Activated naive CD8-positive, alpha-beta T cell treated with anti-CD3 and anti-CD28 coated beads, Interleukin-2, amount 10 ng/mL, durations not matched to agents 7 days and 5 days (primary cell): ENCODE measurements at regions not wholly inside any gene's neighbourhood (a gene's known extent, or its start where the extent isn't known, plus 50 kb on each side); places are given as distances from the start of the nearest gene placed in this dataset.
"Not testable (repeated sequence)": the region's sequence is repeated elsewhere in the genome, so short reads cannot be mapped to it uniquely, and the experiment has no call there.

Experiments used
- ATAC-seq: fragments of 150-1000 bp; cut with Tn5 transposase; one replicate; pipeline ENCODE4 v1.10.0; 2021; ENCODE audit warnings: low read depth, moderate library complexity
- POLR2A ChIA-PET: fragments of 350-600 bp; sonication (Branson Sonifier 250); formaldehyde crosslinking; loops from one replicate; lab custom pipeline; 2021; ENCODE audit warnings: antibody characterized with exemption; lab: Charles Lee
- DNase-seq: peaks from one replicate; pipeline ENCODE4 v3.0.0; 2021
- H3K27ac Mint-ChIP-seq: one replicate; pipeline ENCODE4 v1.8.0; 2022; ENCODE audit warnings: mild to moderate bottlenecking, mixed read lengths
- H3K27me3 Mint-ChIP-seq: one replicate; pipeline ENCODE4 v1.8.0; 2022; ENCODE audit warnings: mild to moderate bottlenecking, moderate library complexity, mixed read lengths
- H3K36me3 Mint-ChIP-seq: one replicate; pipeline ENCODE4 v1.8.0; 2021; ENCODE audit warnings: mild to moderate bottlenecking, mixed read lengths
- H3K4me1 Mint-ChIP-seq: one replicate; pipeline ENCODE4 v1.8.0; 2021; ENCODE audit warnings: mixed read lengths
- H3K4me3 Mint-ChIP-seq: one replicate; pipeline ENCODE4 v1.8.0; 2022; ENCODE audit warnings: mild to moderate bottlenecking, moderate library complexity, mixed read lengths
- H3K9me3 Mint-ChIP-seq: one replicate; pipeline ENCODE4 v1.8.0; 2021; ENCODE audit warnings: mixed read lengths

DNA sequence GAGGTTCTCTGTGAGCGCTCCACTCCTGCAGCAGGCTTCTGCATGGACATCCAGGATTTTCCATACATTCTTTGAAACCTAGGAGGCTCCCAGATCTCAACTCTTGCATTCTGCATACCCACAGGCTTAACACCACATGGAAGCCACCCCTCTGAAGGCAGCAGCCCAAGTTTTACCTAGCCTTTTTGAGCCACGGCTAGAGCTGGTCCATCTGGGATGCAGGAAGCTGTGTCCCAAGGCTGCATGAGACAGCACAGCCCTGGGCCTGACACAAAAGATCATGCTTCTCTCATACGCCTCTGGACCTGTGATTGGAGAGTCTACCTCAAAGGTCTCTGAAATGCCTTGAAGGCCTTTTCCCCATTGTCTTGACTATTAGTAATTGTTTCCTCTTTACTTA lies 53.6 kb upstream of the RPRM start:
- no peak overlapping the region for H3K27ac Mint-ChIP-seq
- H3K4me1 Mint-ChIP-seq: no peaks in the 10 kb centered on the region
- H3K4me3 Mint-ChIP-seq: no peak overlapping the region
- no peaks in the 10 kb centered on the region for H3K9me3 Mint-ChIP-seq
- ATAC-seq (no peak), DNase-seq (no peak)
- H3K27me3 Mint-ChIP-seq: no peaks in the 10 kb centered on the region
- H3K36me3 Mint-ChIP-seq: no peaks in the 10 kb centered on the region
- POLR2A ChIA-PET: no interaction called here

GRCh38 chr2:153533803-153534202 lies 55.2 kb upstream of the RPRM start:
- H3K4me1 Mint-ChIP-seq, POLR2A ChIA-PET, ATAC-seq, H3K36me3 Mint-ChIP-seq, H3K27me3 Mint-ChIP-seq, H3K4me3 Mint-ChIP-seq, H3K9me3 Mint-ChIP-seq, DNase-seq, H3K27ac Mint-ChIP-seq: not testable (repeated sequence)

GRCh38 chr2:153534590-153534989 lies 56.0 kb upstream of the RPRM start:
- H3K9me3 Mint-ChIP-seq, H3K4me1 Mint-ChIP-seq, H3K27ac Mint-ChIP-seq, DNase-seq, H3K27me3 Mint-ChIP-seq, POLR2A ChIA-PET, H3K36me3 Mint-ChIP-seq, H3K4me3 Mint-ChIP-seq, ATAC-seq: not testable (repeated sequence)

GRCh38 chr2:153536115-153536514 lies 57.6 kb upstream of the RPRM start:
- POLR2A ChIA-PET: no interaction called here
- DNase-seq (no peak), ATAC-seq (no peak)
- Mint-ChIP-seq H3K9me3 (peaks cover 4% of the 10 kb centered on the region), H3K36me3 (no peaks in the 10 kb centered on the region), H3K27ac (no peak overlapping the region), H3K4me3 (no peak overlapping the region), H3K27me3 (no peaks in the 10 kb centered on the region), H3K4me1 (no peaks in the 10 kb centered on the region)

- ATAC-seq, H3K27ac Mint-ChIP-seq, H3K4me3 Mint-ChIP-seq, DNase-seq, H3K4me1 Mint-ChIP-seq, H3K36me3 Mint-ChIP-seq, H3K9me3 Mint-ChIP-seq, POLR2A ChIA-PET, H3K27me3 Mint-ChIP-seq: not testable (repeated sequence)
Measured at GRCh38 chr2:153538102-153538501, 59.5 kb upstream of the RPRM start.

DNA sequence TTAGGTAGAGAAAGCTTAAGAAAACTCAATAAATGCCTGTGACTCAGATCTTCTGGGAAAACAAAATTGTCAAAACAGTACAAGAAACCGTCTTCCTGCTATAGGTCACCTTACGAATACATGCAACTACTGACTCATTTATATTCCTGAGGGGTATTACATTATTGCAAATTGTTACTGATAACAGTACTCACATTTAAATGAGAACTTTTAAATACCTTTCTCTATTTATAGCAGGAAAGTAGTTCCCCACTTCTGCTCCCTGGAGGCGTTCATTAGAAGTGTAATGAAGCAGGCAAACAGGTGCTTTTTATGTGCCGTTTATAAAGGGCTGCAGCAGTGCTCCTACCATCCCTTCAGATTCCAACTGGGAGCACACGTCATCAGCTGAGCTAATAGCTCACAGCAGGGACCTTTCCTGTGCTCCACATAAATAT lies 65.1 kb upstream of the RPRM start:
- ATAC-seq (no peak), DNase-seq (no peak)
- H3K4me3 Mint-ChIP-seq: no peak overlapping the region
- H3K27me3 Mint-ChIP-seq: no peaks in the 10 kb centered on the region
- H3K36me3 Mint-ChIP-seq: no peaks in the 10 kb centered on the region
- H3K27ac Mint-ChIP-seq: no peak overlapping the region
- no peaks in the 10 kb centered on the region for H3K4me1 Mint-ChIP-seq
- POLR2A ChIA-PET: no interaction called here
- no peaks in the 10 kb centered on the region for H3K9me3 Mint-ChIP-seq

DNA sequence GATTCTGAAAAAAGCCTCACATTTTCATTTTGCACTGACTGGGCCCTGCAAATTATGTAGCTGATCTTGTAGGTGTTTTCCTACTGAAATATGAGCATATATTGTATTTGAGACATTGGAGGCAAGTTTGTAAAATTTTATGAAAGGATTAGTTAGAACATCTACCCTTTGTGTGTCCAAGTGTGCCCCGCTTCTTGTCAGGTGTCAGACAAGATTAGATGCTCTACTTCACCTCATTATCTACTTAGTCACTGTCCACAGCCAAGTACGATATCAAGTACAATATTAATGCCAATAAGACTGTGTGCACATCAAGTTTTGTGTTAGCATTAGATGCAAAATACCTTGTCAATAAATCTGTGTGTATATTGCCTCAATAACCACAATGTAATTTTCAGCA lies 67.8 kb upstream of the RPRM start:
- Mint-ChIP-seq H3K36me3 (no peaks in the 10 kb centered on the region), H3K4me3 (no peak overlapping the region), H3K27me3 (no peaks in the 10 kb centered on the region), H3K4me1 (no peaks in the 10 kb centered on the region), H3K9me3 (no peaks in the 10 kb centered on the region), H3K27ac (no peak overlapping the region)
- ATAC-seq: no peak
- POLR2A ChIA-PET: no interaction called here
- DNase-seq: no peak

GRCh38 chr2:153548536-153548935 lies 70.0 kb upstream of the RPRM start:
- Mint-ChIP-seq H3K27me3 (no peaks in the 10 kb centered on the region), H3K4me3 (no peak overlapping the region), H3K27ac (no peak overlapping the region), H3K9me3 (no peaks in the 10 kb centered on the region), H3K36me3 (no peaks in the 10 kb centered on the region), H3K4me1 (no peaks in the 10 kb centered on the region)
- no peak for DNase-seq
- POLR2A ChIA-PET: no interaction called here
- ATAC-seq: no peak

DNA sequence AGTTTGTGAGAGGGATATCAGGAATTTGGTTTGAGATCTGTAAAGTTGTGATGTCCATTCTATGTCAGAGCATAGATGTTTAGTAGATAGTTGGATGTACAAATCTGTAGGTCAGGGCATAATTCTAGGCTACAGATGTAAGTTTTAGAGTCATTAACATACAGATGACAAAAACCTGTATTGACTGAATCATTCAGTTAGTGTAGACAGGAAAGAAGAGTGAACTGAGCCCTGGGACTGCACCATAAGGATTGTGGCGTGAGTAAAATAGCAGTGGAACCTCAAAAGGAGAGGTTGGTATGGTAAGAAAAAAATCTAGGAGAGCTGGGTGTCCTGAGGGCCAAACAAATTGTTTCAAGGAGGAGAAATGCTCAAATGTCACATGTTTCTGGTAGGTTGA lies 73.1 kb upstream of the RPRM start:
- DNase-seq: no peak
- no peak for ATAC-seq
- H3K27ac Mint-ChIP-seq: no peak overlapping the region
- POLR2A ChIA-PET: no interaction called here
- H3K4me3 Mint-ChIP-seq: no peak overlapping the region
- no peaks in the 10 kb centered on the region for H3K4me1 Mint-ChIP-seq
- H3K27me3 Mint-ChIP-seq: no peaks in the 10 kb centered on the region
- H3K9me3 Mint-ChIP-seq: no peaks in the 10 kb centered on the region
- no peaks in the 10 kb centered on the region for H3K36me3 Mint-ChIP-seq

GRCh38 chr2:153557211-153557610 lies 78.6 kb upstream of the RPRM start:
- POLR2A ChIA-PET: no interaction called here
- no peak for ATAC-seq
- no peak for DNase-seq
- H3K9me3 Mint-ChIP-seq: no peaks in the 10 kb centered on the region
- H3K27ac Mint-ChIP-seq: no peak overlapping the region
- H3K4me3 Mint-ChIP-seq: no peak overlapping the region
- no peaks in the 10 kb centered on the region for H3K36me3 Mint-ChIP-seq
- H3K27me3 Mint-ChIP-seq: no peaks in the 10 kb centered on the region
- no peaks in the 10 kb centered on the region for H3K4me1 Mint-ChIP-seq

- Mint-ChIP-seq H3K9me3 (no peaks in the 10 kb centered on the region), H3K36me3 (no peaks in the 10 kb centered on the region), H3K4me1 (no peaks in the 10 kb centered on the region), H3K4me3 (no peak overlapping the region), H3K27me3 (no peaks in the 10 kb centered on the region), H3K27ac (no peak overlapping the region)
- ATAC-seq (no peak), DNase-seq (no peak)
- POLR2A ChIA-PET: no interaction called here
Measured at GRCh38 chr2:153557714-153558113, 79.2 kb upstream of the RPRM start.

DNA sequence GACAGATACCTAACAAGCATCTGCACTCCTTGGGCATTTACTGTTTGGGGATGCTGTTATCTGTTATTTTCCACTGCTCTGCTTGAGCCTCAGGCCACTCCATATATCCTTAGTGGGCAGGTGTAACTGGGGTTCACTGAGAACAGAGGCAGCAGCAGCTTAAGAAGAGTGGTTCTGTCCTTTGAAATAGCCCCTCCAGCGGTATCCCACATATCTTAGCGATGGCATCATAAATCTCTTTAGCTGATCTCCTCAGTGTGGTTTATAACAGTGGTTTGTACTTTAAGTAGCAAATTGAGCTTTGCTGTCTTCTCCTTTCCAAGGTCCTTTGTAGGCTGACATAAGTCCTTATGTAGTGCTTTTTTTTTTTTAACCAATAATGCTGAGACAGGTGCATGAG lies 79.7 kb upstream of the RPRM start:
- Mint-ChIP-seq H3K36me3 (no peaks in the 10 kb centered on the region), H3K4me1 (no peaks in the 10 kb centered on the region), H3K9me3 (no peaks in the 10 kb centered on the region), H3K4me3 (no peak overlapping the region), H3K27ac (no peak overlapping the region), H3K27me3 (peaks cover 2% of the 10 kb centered on the region)
- ATAC-seq (no peak), DNase-seq (no peak)
- POLR2A ChIA-PET: no interaction called here

- no peak overlapping the region for H3K4me3 Mint-ChIP-seq
Measured at GRCh38 chr2:153567367-153567766, 88.8 kb upstream of the RPRM start.

DNA sequence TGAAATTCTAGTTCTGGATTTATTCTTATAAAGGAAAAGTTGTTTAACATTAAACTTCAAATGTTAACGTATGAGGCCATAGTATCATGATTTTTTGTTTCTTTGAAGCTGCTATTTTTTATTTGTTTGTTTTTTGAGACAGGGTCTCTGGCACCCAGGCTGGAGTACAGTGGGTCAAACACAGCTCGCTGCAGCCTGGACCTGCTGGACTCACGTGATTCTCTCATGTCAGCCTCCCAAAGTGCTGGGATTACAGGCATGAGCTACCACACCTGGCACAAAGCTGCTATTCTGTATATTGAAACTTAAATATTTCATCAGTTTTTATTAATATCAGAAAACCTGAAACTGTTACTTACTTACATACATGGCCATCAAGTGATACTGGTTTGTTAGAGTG lies 89.5 kb upstream of the RPRM start:
- Mint-ChIP-seq H3K27me3 (no peaks in the 10 kb centered on the region), H3K27ac (no peak overlapping the region), H3K4me3 (no peak overlapping the region), H3K9me3 (no peaks in the 10 kb centered on the region), H3K36me3 (no peaks in the 10 kb centered on the region), H3K4me1 (no peaks in the 10 kb centered on the region)
- POLR2A ChIA-PET: no interaction called here
- no peak for DNase-seq
- no peak for ATAC-seq

More at GRCh38 chr2:153567367-153567766, 88.8 kb upstream of the RPRM start:
- ATAC-seq: no peak
- peaks cover 2% of the 10 kb centered on the region for H3K27me3 Mint-ChIP-seq
- POLR2A ChIA-PET: no interaction called here
- H3K9me3 Mint-ChIP-seq: no peaks in the 10 kb centered on the region
- H3K4me1 Mint-ChIP-seq: no peaks in the 10 kb centered on the region
- DNase-seq: no peak
- no peaks in the 10 kb centered on the region for H3K36me3 Mint-ChIP-seq
- H3K27ac Mint-ChIP-seq: no peak overlapping the region

DNA sequence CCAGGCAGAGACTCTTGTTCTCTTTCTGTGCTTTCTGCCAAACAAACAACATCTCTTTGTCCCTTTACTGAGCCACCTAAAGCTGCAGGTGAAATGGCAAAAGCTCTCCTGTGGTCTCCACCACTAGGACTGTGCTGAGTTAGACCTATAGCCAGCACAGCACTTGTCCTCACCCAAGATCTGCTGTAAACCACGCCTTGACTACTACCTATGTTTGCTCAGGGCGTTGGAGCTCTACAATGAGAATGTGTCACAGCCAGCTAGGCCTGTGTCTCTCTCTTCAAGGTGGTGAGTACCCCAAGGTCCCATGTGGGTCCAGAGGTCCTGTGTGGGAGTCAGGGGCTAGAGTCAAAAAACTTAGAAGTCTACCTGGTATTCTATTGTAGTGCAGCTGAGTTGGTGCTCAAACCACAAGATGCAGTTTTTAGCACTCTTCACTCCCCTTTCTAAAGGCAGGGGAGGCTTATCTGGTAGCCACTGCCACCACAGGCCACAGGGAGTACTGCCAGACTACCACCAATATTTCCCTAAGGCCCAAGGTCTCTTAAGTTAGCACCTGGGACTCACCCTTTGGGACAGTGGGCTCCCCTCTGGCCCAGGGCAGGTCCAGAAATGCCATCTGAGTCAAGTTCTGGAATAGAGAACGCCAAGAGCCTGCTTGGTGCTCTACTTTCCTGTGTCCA lies 96.8 kb upstream of the RPRM start:
- Mint-ChIP-seq H3K36me3 (no peaks in the 10 kb centered on the region), H3K4me1 (no peaks in the 10 kb centered on the region), H3K9me3 (no peaks in the 10 kb centered on the region), H3K27me3 (no peaks in the 10 kb centered on the region), H3K4me3 (no peak overlapping the region), H3K27ac (no peak overlapping the region)
- ATAC-seq (no peak), DNase-seq (no peak)
- POLR2A ChIA-PET: no interaction called here
